Stomach smooth muscle (tissue), 2 donors: ENCODE measurements at regions not wholly inside any gene's neighbourhood (a gene's known extent, or its start where the extent isn't known, plus 50 kb on each side); places are given as distances from the start of the nearest gene placed in this dataset.

Source experiments
- H3K27ac ChIP-seq: one replicate; pipeline ENCODE4 v1.7.0; 2013; ENCODE audit warnings: mild to moderate bottlenecking, low read length, inconsistent platforms
- H3K27me3 ChIP-seq, 2 donors: one replicate each; pipeline ENCODE4 v1.7.0; 2013; ENCODE audit warnings: low read length in 2 of 2; ENCODE audit not compliant: insufficient read depth in 2 of 2, control insufficient read depth in 1 of 2
- H3K36me3 ChIP-seq, 2 donors: one replicate each; pipeline ENCODE4 v1.7.0; 2013; ENCODE audit warnings: low read length in 2 of 2; ENCODE audit not compliant: control insufficient read depth in 2 of 2, insufficient read depth in 2 of 2
- H3K4me1 ChIP-seq: one replicate; pipeline ENCODE4 v1.7.0; 2013; ENCODE audit warnings: low read length; ENCODE audit not compliant: control insufficient read depth, insufficient read depth
- H3K4me3 ChIP-seq, 2 donors: one replicate each; pipeline ENCODE4 v1.7.0; 2013; ENCODE audit warnings: low read length in 2 of 2
- H3K9ac ChIP-seq, 2 donors: one replicate each; pipeline ENCODE4 v1.7.0; 2013; ENCODE audit warnings: low read length in 2 of 2, mild to moderate bottlenecking in 1 of 2
- H3K9me3 ChIP-seq, 2 donors: one replicate each; pipeline ENCODE4 v1.7.0; 2013; ENCODE audit warnings: low read length in 2 of 2; ENCODE audit not compliant: control insufficient read depth in 2 of 2
- donor health status: healthy.
- donor health status: Pancreatic carcinoma.

DNA sequence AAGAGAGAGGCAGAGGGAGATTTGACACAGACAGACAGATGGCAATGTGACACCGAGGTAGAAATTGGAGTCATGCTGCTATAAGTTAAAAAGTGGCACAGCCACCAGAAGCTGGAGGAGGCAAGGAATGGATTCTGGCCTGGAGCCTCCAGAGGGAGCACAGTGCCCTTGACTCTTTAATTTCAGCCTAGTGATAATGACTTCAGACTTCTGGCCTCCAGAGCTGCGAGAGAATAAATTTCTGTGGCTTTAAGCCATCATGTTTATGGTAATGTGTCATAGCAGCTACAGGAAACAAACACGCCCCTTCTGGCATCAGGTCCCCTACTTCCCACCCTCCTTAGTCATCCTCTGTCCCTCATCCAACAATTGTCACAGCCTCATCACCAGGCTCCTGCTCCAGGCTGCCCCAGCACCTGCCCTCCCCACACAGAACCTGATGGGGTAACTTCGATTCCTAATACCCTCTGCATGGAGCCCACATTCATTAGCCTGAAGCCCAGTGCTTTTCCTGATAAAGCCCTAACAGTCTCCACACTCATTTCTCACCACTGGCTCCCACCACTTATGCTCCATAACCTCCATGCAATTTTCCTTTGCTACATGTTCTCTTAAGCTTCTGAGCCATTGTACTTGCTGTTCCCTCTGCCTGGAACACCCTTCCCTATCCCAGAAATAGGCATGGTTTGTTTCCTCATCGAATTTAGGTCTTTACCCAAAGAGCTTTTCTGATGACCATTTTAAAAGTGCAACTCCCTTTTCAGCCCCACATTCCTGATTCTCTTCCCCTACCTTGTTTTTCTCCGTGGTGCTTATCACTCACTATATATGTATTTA lies 69.7 kb upstream of the TOX2 start:
- Histone ChIP-seq H3K4me3 (no peak overlapping the region), H3K27ac (no peak overlapping the region), H3K27me3 (peaks cover 0 to 5% of the 10 kb centered on the region in 2 donors), H3K9ac (no peak overlapping the region), H3K4me1 (no peaks in the 10 kb centered on the region), H3K36me3 (no peaks in the 10 kb centered on the region), H3K9me3 (no peaks in the 10 kb centered on the region)

GRCh38 chr20:43843965-43844660 lies 70.5 kb upstream of the TOX2 start:
- no peaks in the 10 kb centered on the region for H3K36me3 ChIP-seq
- no peak overlapping the region for H3K4me3 ChIP-seq
- no peaks in the 10 kb centered on the region for H3K9me3 ChIP-seq
- no peak overlapping the region for H3K27ac ChIP-seq
- no peak overlapping the region for H3K9ac ChIP-seq
- no peaks in the 10 kb centered on the region for H3K4me1 ChIP-seq
- H3K27me3 ChIP-seq = peaks cover 0 to 5% of the 10 kb centered on the region in 2 donors

- no peaks in the 10 kb centered on the region for H3K4me1 ChIP-seq
- no peaks in the 10 kb centered on the region for H3K36me3 ChIP-seq
- H3K27ac ChIP-seq = no peak overlapping the region
- no peak overlapping the region for H3K9ac ChIP-seq
- H3K4me3 ChIP-seq = no peak overlapping the region
- peaks cover 0 to 5% of the 10 kb centered on the region in 2 donors for H3K27me3 ChIP-seq
- no peaks in the 10 kb centered on the region for H3K9me3 ChIP-seq
These were observed 71.3 kb upstream of the TOX2 start for GRCh38 chr20:43843096-43843964.

GRCh38 chr20:43842126-43843020 lies 72.3 kb upstream of the TOX2 start:
- H3K27ac ChIP-seq = no peak overlapping the region

GRCh38 chr20:43840382-43841070 lies 74.1 kb upstream of the TOX2 start:
- Histone ChIP-seq H3K27ac (no peak overlapping the region), H3K4me3 (no peak overlapping the region), H3K27me3 (peaks cover 0 to 5% of the 10 kb centered on the region in 2 donors), H3K9me3 (no peaks in the 10 kb centered on the region), H3K4me1 (no peaks in the 10 kb centered on the region), H3K36me3 (no peaks in the 10 kb centered on the region), H3K9ac (no peak overlapping the region)

More at GRCh38 chr20:43842126-43843020, 72.3 kb upstream of the TOX2 start:
- H3K36me3 ChIP-seq = no peaks in the 10 kb centered on the region
- peaks cover 0 to 5% of the 10 kb centered on the region in 2 donors for H3K27me3 ChIP-seq
- no peak overlapping the region for H3K9ac ChIP-seq
- no peak overlapping the region for H3K4me3 ChIP-seq
- no peaks in the 10 kb centered on the region for H3K4me1 ChIP-seq
- no peaks in the 10 kb centered on the region for H3K9me3 ChIP-seq

- H3K27me3 ChIP-seq = peaks cover 0 to 5% of the 10 kb centered on the region in 2 donors
- no peaks in the 10 kb centered on the region for H3K36me3 ChIP-seq
- no peak overlapping the region for H3K27ac ChIP-seq
- no peaks in the 10 kb centered on the region for H3K4me1 ChIP-seq
- H3K9me3 ChIP-seq = no peaks in the 10 kb centered on the region
- H3K9ac ChIP-seq = no peak overlapping the region
- H3K4me3 ChIP-seq = no peak overlapping the region
These were observed 74.9 kb upstream of the TOX2 start for GRCh38 chr20:43839793-43840199.

DNA sequence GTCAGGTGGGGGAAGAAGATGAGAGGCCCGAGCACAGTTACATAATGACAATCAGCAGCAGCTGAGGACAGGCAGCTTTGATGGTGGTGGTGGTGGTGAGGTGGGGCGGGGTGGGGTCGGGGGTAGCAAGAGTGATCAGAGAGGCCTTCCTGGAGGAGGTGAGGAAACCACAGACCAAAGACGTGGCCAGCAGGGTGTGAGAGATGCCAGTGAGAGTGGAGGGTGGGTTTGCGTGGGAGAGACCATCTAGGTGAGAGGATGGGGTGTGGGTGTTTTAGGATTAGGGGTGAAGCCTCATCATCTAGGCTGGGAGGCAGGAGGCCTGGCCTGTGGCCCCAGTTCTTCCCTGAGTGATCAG lies 76.0 kb upstream of the TOX2 start:
- Histone ChIP-seq H3K27me3 (peaks cover 0 to 5% of the 10 kb centered on the region in 2 donors), H3K36me3 (no peaks in the 10 kb centered on the region), H3K27ac (no peak overlapping the region), H3K4me3 (no peak overlapping the region), H3K4me1 (no peaks in the 10 kb centered on the region), H3K9me3 (no peaks in the 10 kb centered on the region), H3K9ac (no peak overlapping the region)

GRCh38 chr20:43837856-43838702 lies 76.6 kb upstream of the TOX2 start:
- H3K9ac ChIP-seq = no peak overlapping the region
- no peaks in the 10 kb centered on the region for H3K36me3 ChIP-seq
- no peaks in the 10 kb centered on the region for H3K9me3 ChIP-seq
- peaks cover 0 to 5% of the 10 kb centered on the region in 2 donors for H3K27me3 ChIP-seq
- H3K27ac ChIP-seq = no peak overlapping the region
- no peak overlapping the region for H3K4me3 ChIP-seq
- no peaks in the 10 kb centered on the region for H3K4me1 ChIP-seq

DNA sequence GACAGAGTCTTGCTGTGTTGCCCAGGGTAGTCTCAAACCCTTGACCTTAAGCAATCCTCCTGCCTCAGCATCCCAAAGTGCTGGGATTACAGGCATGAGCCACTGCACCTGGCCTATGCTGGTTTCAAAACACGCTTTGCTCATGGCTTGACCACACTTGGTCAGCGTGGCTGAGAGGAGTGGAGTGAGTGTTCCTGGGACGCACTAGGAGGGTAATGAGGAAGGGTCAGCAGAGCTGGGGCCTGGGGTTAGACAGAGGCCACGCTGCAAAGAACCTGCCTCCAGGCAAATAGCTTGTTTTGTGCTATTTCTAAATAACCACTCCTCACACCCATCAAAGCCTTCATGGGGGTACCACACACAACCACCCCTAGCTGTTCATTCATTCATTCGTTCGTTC lies 77.9 kb upstream of the TOX2 start:
- Histone ChIP-seq H3K36me3 (no peaks in the 10 kb centered on the region), H3K9me3 (no peaks in the 10 kb centered on the region), H3K9ac (no peak overlapping the region), H3K27me3 (peaks cover 0 to 8% of the 10 kb centered on the region in 2 donors), H3K27ac (no peak overlapping the region), H3K4me1 (no peaks in the 10 kb centered on the region), H3K4me3 (no peak overlapping the region)
